HG02884 (cell line): ENCODE measurements at regions not wholly inside any gene's neighbourhood (a gene's known extent, or its start where the extent isn't known, plus 50 kb on each side); places are given as distances from the start of the nearest gene placed in this dataset.

Source experiments
- ATAC-seq: cut with Tn5 transposase; IDR thresholded peaks from one replicate; pipeline ENCODE4 v1.9.1; 2021; ENCODE audit warnings: mild to moderate bottlenecking, moderate library complexity; ENCODE audit not compliant: unreplicated experiment

GRCh38 chr2:186068139-186068801 lies 329.7 kb downstream of the FSIP2 start:
- ATAC-seq = no peak

GRCh38 chr2:186069676-186070075 lies 331.1 kb downstream of the FSIP2 start:
- no peak for ATAC-seq

GRCh38 chr2:186085226-186085625 lies 346.6 kb downstream of the FSIP2 start:
- ATAC-seq = no peak

GRCh38 chr2:186093174-186093573 lies 354.6 kb downstream of the FSIP2 start:
- no peak for ATAC-seq

GRCh38 chr2:186098821-186099220 lies 360.2 kb downstream of the FSIP2 start:
- no peak for ATAC-seq

GRCh38 chr2:186099826-186100225 lies 361.2 kb downstream of the FSIP2 start:
- no peak for ATAC-seq

- no peak for ATAC-seq
Observed at GRCh38 chr2:186100636-186101035, 362.0 kb downstream of the FSIP2 start.

- no peak for ATAC-seq
Observed at GRCh38 chr2:186101616-186102015, 363.0 kb downstream of the FSIP2 start.

GRCh38 chr2:186103276-186103675 lies 364.7 kb downstream of the FSIP2 start:
- ATAC-seq = no peak

GRCh38 chr2:186105016-186105724 lies 366.6 kb downstream of the FSIP2 start:
- ATAC-seq = no peak

GRCh38 chr2:186108470-186108869 lies 369.9 kb downstream of the FSIP2 start:
- no peak for ATAC-seq

GRCh38 chr2:186113284-186113683 lies 372.8 kb upstream of the ZC3H15 start:
- no peak for ATAC-seq

GRCh38 chr2:186125156-186125555 lies 360.9 kb upstream of the ZC3H15 start:
- ATAC-seq = no peak

GRCh38 chr2:186125625-186126024 lies 360.4 kb upstream of the ZC3H15 start:
- no peak for ATAC-seq

- no peak for ATAC-seq
Observed at GRCh38 chr2:186126181-186126580, 359.9 kb upstream of the ZC3H15 start.

- no peak for ATAC-seq
Observed at GRCh38 chr2:186129767-186130581, 356.1 kb upstream of the ZC3H15 start.

- ATAC-seq = no peak
Observed at GRCh38 chr2:186130748-186131641, 355.1 kb upstream of the ZC3H15 start.

GRCh38 chr2:186135686-186136085 lies 350.4 kb upstream of the ZC3H15 start:
- no peak for ATAC-seq

GRCh38 chr2:186136860-186137259 lies 349.2 kb upstream of the ZC3H15 start:
- no peak for ATAC-seq

GRCh38 chr2:186138845-186139244 lies 347.2 kb upstream of the ZC3H15 start:
- no peak for ATAC-seq

- no peak for ATAC-seq
Observed at GRCh38 chr2:186159101-186159500, 327.0 kb upstream of the ZC3H15 start.
